ENCODE measurements at regions not wholly inside any gene's neighbourhood (a gene's known extent, or its start where the extent isn't known, plus 50 kb on each side); places are given as distances from the start of the nearest gene placed in this dataset.

DNA sequence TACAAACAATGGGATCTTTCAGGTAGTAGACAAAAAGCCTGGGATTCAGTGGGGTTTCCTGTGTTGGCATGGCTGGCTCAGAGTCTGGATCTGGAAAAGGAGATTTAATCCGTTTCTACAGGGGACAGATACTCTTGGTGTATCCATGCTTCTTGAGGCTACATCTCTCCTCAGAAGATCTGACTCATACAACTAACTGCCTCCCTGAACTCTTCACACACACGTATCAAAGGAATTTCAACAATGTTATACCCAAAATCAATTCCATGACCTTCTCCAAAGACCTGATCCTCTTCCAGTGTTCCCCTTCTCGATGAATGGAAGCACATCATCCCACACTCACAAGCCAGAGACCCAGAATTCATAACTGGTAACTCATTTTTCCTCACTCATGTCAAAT, 435.3 kb upstream of the NBEA start:
- DNase-seq (ENCODE audit: low read depth): no peak
- TF ChIP-seq, protein P1, sequence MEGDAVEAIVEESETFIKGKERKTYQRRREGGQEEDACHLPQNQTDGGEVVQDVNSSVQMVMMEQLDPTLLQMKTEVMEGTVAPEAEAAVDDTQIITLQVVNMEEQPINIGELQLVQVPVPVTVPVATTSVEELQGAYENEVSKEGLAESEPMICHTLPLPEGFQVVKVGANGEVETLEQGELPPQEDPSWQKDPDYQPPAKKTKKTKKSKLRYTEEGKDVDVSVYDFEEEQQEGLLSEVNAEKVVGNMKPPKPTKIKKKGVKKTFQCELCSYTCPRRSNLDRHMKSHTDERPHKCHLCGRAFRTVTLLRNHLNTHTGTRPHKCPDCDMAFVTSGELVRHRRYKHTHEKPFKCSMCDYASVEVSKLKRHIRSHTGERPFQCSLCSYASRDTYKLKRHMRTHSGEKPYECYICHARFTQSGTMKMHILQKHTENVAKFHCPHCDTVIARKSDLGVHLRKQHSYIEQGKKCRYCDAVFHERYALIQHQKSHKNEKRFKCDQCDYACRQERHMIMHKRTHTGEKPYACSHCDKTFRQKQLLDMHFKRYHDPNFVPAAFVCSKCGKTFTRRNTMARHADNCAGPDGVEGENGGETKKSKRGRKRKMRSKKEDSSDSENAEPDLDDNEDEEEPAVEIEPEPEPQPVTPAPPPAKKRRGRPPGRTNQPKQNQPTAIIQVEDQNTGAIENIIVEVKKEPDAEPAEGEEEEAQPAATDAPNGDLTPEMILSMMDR (IDR thresholded peaks at IDR 0.05; ENCODE audit: low read depth, low read length, missing control alignments): no peak
- H3K4me3 ChIP-seq (ENCODE audit: low read depth, low read length): no peak overlapping the region

DNA sequence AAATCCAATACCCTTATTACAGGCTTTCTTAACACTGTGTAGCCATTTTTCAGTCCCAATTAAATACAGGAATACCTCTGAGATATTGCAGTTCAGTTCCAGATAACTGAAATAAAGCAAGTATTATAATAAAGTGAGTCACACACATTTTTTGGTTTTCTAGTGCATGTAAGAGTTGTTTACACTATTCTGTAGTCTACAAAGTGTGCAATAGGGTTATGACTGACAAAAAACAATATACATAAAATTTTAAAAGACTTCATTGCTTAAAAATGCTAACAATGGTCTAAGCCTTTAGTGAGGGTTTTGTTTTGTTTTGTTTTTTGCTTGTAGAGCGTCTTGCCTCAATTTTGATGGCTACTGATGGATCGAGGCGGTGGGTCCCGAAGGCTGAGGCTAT, 434.4 kb upstream of the NBEA start:
- H3K4me3 ChIP-seq (ENCODE audit: low read depth, low read length): no peak overlapping the region
- DNase-seq (ENCODE audit: low read depth): no peak
- TF ChIP-seq, protein P1 (IDR thresholded peaks at IDR 0.05; ENCODE audit: low read depth, low read length, missing control alignments): no peak

DNA sequence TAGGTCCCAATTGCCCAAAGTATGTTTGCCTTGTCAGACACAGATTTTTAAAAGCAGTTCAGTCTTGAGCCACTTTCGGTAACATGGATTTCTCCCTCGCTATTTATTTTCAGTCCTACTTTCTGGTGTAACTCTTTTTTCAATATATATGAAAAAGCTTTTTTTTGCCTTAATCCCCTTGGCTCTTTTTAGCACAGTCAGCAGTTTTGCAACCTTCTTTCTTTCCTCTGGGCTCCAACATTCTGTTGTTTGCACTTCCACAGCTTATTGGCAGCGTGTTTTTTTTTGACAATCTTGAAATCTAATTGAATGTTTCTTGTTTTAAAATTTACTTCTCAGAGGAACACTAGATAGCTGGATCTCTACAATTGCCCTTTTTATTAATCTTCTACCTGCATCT, 429.3 kb upstream of the NBEA start:
- TF ChIP-seq, protein P1 (IDR thresholded peaks at IDR 0.05; ENCODE audit: low read depth, low read length, missing control alignments): no peak
- H3K4me3 ChIP-seq (ENCODE audit: low read depth, low read length): no peak overlapping the region

DNA sequence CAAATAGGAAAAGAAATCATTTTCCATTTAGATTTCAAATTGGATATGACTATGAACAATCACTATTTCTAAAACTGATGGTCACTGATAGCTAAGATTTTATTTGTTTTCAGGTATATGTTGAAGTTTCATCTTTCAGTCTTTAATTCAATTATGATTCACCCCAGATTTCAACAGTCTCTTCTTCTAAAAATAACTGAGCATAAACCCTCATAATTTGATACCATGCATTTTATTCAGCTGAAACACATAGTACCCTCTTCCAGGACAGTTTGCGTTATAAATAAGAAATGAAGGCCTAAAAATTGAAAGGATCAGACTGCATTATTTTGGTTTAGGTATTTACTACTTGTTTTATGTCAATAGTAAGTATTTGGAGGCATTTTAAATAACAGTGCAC, 428.5 kb upstream of the NBEA start:
- DNase-seq (ENCODE audit: low read depth): no peak
- TF ChIP-seq, protein P1 (IDR thresholded peaks at IDR 0.05; ENCODE audit: low read depth, low read length, missing control alignments): no peak
- H3K4me3 ChIP-seq (ENCODE audit: low read depth, low read length): no peak overlapping the region

More for the DNA sequence above, 429.3 kb upstream of the NBEA start:
- DNase-seq (ENCODE audit: low read depth): no peak

DNA sequence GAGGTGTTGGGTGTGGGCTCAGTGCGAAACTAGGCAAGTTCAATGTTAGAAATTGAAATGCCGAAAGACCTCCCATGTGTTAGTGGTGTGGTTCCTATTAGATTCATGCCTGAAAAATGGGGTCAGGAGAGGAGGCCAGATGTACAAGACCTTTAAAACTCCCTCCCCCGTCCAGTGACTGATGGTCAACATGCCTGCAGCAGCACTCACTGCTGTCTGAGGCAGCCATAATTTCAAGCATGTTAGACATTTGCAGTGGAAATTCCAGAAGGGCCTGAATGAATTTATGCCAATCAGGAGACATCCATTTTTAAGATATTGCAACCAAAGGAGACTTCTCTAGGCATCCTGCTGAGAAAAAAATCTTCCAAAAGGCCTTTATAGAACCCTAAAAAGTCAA, 426.9 kb upstream of the NBEA start:
- H3K4me3 ChIP-seq (ENCODE audit: low read depth, low read length): no peak overlapping the region
- TF ChIP-seq, protein P1 (IDR thresholded peaks at IDR 0.05; ENCODE audit: low read depth, low read length, missing control alignments): no peak
- DNase-seq (ENCODE audit: low read depth): no peak

DNA sequence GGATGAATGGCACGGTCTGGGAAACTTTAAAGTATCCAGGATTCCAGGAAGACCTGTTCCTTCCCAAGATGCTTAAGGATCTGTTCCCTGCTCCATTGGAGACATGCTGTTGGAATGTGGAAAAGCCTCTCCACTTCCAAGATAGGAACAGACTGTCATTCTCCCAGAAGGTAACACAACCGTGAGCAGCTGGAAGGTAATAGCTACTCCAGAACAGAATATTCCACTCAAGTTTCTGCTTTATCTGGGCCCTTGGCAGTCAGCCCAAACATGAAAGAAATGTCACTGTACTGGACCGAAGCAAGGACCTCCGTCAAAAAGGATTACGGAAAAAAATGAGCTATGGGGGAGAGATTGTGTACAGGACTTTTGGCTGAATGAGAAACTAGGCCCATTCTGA, 420.9 kb upstream of the NBEA start:
- TF ChIP-seq, protein P1 (IDR thresholded peaks at IDR 0.05; ENCODE audit: low read depth, low read length, missing control alignments): no peak
- no peak for DNase-seq (ENCODE audit: low read depth)
- no peak overlapping the region for H3K4me3 ChIP-seq (ENCODE audit: low read depth, low read length)

DNA sequence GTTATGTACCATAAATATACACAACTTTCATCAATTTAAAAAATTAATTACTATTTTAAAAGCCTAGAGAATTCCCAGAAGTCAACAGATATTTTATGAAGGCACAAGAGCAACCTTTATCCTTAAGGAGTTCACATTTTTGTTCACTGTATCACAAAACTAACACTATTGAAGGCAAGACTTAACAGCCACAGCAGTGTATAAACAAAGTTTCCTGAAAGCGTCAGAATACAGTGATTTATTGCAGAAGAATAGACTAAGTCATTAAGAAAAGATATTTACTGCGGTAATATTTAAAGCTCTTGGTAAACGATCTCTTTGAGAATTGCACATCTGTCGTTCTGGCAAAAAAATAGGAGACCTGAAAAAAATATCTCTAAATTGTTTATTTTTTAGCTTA, 419.3 kb upstream of the NBEA start:
- TF ChIP-seq, protein P1 (IDR thresholded peaks at IDR 0.05; ENCODE audit: low read depth, low read length, missing control alignments): no peak
- H3K4me3 ChIP-seq (ENCODE audit: low read depth, low read length): no peak overlapping the region
- DNase-seq (ENCODE audit: low read depth): no peak

All from GM12864 (cell line).